ENCODE measurements at regions not wholly inside any gene's neighbourhood (a gene's known extent, or its start where the extent isn't known, plus 50 kb on each side); places are given as distances from the start of the nearest gene placed in this dataset.

DNA sequence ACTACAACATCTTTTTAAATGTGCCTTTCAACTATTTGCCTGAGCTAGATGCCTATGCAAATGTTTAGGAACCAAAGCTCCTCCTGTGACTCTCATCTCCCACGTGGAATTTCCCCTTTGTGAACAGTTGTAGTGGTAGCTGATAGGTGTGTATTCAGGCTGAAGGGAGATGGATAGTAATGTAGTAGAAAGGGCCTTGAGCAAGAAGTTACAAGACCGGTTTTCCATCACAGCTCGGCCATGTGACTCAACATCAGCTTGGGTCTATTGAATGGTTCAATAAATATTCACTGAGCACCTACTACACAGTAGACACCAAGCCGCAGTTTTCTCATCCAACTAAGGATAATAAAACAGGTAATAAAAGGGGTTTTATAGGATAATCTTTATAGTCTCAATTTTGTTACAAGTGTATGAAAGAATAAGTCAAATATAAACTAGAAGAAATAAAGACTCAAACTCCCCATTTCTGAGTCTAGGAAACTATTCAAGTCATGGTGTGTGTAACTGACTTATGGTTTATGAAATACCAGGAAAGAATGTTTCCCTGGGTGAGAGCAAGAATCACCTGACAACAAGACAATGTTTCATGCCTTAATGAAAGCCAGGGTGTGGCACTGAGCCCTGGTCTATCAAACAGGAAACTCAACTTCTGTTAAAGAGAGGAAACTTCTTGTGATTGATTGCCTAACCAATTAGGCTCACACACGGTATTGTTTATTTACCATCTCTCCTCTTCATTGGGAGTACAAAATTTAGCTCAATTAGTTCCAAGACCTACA is 187.1 kb upstream of the SPEF2 start:
- no peaks in the 10 kb centered on the region for H3K9me3 Mint-ChIP-seq
- no peaks in the 10 kb centered on the region for H3K36me3 Mint-ChIP-seq (ENCODE audit: low read depth)
- TF ChIP-seq, protein P1, sequence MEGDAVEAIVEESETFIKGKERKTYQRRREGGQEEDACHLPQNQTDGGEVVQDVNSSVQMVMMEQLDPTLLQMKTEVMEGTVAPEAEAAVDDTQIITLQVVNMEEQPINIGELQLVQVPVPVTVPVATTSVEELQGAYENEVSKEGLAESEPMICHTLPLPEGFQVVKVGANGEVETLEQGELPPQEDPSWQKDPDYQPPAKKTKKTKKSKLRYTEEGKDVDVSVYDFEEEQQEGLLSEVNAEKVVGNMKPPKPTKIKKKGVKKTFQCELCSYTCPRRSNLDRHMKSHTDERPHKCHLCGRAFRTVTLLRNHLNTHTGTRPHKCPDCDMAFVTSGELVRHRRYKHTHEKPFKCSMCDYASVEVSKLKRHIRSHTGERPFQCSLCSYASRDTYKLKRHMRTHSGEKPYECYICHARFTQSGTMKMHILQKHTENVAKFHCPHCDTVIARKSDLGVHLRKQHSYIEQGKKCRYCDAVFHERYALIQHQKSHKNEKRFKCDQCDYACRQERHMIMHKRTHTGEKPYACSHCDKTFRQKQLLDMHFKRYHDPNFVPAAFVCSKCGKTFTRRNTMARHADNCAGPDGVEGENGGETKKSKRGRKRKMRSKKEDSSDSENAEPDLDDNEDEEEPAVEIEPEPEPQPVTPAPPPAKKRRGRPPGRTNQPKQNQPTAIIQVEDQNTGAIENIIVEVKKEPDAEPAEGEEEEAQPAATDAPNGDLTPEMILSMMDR (conservative IDR thresholded peaks at IDR 0.05), result no peak
- H3K27me3 Mint-ChIP-seq (ENCODE audit: low read depth), result peaks cover 23% of the 10 kb centered on the region
- DNase-seq (ENCODE audit: low read depth, low spot score), result no peak
- H3K4me3 Mint-ChIP-seq, result no peak overlapping the region
- H3K27ac Mint-ChIP-seq (ENCODE audit: unreplicated experiment), result no peak overlapping the region
- H3K4me1 Mint-ChIP-seq, result no peaks in the 10 kb centered on the region

DNA sequence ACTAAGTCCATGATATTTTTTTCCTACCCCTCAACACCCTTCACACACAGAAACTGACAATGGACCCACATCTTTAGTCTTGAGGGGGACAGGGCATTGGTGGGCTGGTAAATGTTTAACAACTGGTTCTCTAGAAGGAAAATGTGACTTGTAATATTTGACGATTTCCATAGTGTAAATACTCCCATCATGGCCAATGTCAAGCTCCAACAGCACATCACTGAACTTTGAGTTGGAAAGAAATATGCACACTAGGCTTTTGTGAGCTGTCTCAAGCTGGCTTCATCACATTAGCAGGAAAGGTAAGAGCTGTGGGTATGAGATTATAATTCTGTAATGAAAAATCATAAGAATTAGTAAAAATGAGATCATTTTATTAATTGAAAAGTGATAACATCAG is 189.9 kb upstream of the PRLR start:
- no peak overlapping the region for H3K4me3 Mint-ChIP-seq
- no peak overlapping the region for H3K27ac Mint-ChIP-seq (ENCODE audit: unreplicated experiment)
- no peaks in the 10 kb centered on the region for H3K36me3 Mint-ChIP-seq (ENCODE audit: low read depth)
- peaks cover 2% of the 10 kb centered on the region for H3K27me3 Mint-ChIP-seq (ENCODE audit: low read depth)
- TF ChIP-seq, protein P1 (conservative IDR thresholded peaks at IDR 0.05), result no peak
- DNase-seq (ENCODE audit: low read depth, low spot score), result no peak
- H3K9me3 Mint-ChIP-seq, result no peaks in the 10 kb centered on the region
- H3K4me1 Mint-ChIP-seq, result no peaks in the 10 kb centered on the region

DNA sequence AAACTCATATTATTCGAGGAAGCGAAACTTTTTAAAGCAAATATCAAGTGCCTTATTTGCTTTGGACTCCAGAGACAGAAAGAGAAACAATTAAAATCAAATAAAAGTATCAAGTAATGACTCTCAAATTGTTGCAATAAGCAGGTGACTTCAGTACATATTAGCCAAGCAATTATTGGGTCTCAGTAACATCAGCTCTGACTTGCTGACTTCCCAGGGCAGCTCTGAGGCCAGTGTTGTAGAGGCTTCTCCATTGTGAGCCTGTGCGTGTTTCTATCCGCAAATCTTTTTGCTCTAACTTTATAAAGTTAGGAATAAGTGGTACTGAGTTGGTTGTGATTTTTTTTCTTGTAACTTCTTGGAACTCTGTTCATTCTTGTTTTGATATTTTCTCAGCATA is 186.8 kb upstream of the PRLR start:
- H3K9me3 Mint-ChIP-seq, result peaks cover under 1% of the 10 kb centered on the region
- no peaks in the 10 kb centered on the region for H3K4me1 Mint-ChIP-seq
- no peak overlapping the region for H3K4me3 Mint-ChIP-seq
- TF ChIP-seq, protein P1 (conservative IDR thresholded peaks at IDR 0.05), result no peak
- H3K27me3 Mint-ChIP-seq (ENCODE audit: low read depth), result no peaks in the 10 kb centered on the region
- no peaks in the 10 kb centered on the region for H3K36me3 Mint-ChIP-seq (ENCODE audit: low read depth)
- H3K27ac Mint-ChIP-seq (ENCODE audit: unreplicated experiment), result no peak overlapping the region
- DNase-seq (ENCODE audit: low read depth, low spot score), result no peak

DNA sequence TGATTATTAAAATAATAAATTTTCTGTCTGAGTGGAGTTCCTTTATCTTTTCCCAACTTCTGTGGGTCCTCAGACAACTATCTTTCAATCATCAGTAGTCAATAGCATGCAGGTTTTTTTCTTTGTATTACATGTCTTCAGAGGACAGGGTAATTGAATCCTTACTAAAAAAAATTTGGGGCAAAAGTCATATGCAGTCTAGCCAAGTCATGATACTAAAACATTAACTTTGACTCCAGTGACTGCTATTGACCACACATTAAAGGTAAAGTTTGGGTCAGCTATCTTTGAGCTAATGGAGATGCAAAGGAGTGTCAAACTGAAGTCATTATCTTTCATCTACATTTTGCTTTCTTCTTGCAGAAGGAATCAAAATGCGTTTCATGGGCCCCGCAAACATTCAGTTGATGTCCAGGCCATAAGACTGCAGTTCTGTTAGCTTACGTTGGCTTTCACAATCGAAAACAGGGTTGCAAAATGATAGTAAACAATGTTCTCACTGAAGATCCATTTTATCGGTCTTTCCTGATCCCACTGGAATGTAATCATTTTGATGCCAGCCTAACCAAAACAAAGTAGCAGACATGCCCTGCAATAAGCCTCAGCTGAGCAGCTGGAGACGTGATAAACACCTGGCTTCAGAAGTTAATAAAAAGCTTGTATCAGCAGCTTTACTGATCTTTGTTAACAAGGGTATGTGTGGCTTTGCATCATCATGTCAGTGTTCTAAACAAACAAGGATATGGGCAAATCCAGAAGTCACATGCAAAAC is 186.1 kb upstream of the PRLR start:
- Mint-ChIP-seq H3K27me3 (ENCODE audit: low read depth) (no peaks in the 10 kb centered on the region), H3K36me3 (ENCODE audit: low read depth) (peaks cover 2% of the 10 kb centered on the region), H3K27ac (ENCODE audit: unreplicated experiment) (no peak overlapping the region), H3K4me3 (no peak overlapping the region), H3K4me1 (no peaks in the 10 kb centered on the region), H3K9me3 (peaks cover 3% of the 10 kb centered on the region)
- TF ChIP-seq, protein P1 (conservative IDR thresholded peaks at IDR 0.05), result no peak
- no peak for DNase-seq (ENCODE audit: low read depth, low spot score)

DNA sequence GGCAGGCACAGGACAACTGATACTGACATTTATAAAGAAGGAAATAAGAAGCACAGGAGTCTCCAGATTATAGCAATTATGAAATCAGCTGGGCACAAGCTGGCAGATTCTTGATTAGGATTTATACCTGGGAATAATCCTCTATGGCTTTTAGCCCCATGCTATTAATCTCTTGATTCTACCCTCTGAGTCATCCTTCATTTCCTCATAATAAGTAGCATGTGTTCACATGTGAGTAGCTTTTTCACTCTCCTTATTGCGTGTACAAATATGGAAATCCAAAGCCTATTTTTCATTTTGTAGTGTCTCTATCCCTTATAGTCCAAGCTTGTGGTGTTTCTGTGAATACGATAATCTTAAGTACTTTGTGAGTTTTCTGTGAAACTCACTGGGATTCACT is 185.0 kb upstream of the PRLR start:
- Mint-ChIP-seq H3K27me3 (ENCODE audit: low read depth) (no peaks in the 10 kb centered on the region), H3K27ac (ENCODE audit: unreplicated experiment) (no peak overlapping the region), H3K9me3 (peaks cover 5% of the 10 kb centered on the region), H3K4me1 (no peaks in the 10 kb centered on the region), H3K4me3 (no peak overlapping the region), H3K36me3 (ENCODE audit: low read depth) (peaks cover 2% of the 10 kb centered on the region)
- DNase-seq (ENCODE audit: low read depth, low spot score), result no peak
- TF ChIP-seq, protein P1 (conservative IDR thresholded peaks at IDR 0.05), result no peak
